BJ (cell line): ENCODE measurements at regions not wholly inside any gene's neighbourhood (a gene's known extent, or its start where the extent isn't known, plus 50 kb on each side); places are given as distances from the start of the nearest gene placed in this dataset.

ENCODE experiments used
- CTCF ChIA-PET: fragments of 350-600 bp; formaldehyde crosslinking; extraction: SDS; loops from one replicate; lab custom pipeline; 2021; ENCODE audit warnings: antibody characterized with exemption, inconsistent platforms; lab: Yijun Ruan, JAX
- POLR2A ChIA-PET: fragments of 300-600 bp; sonication (Branson Sonifier 250); formaldehyde crosslinking; extraction: SDS; loops from one replicate; lab custom pipeline; 2021; ENCODE audit warnings: antibody characterized with exemption; lab: Charles Lee
- DNase-seq: peaks from one replicate; pipeline ENCODE4 v3.0.0-alpha.2; 2011; ENCODE audit warnings: low read depth
- H3K27me3 ChIP-seq: 2 replicates; pipeline ENCODE4 v1.6.0; 2011; ENCODE audit warnings: low read length; ENCODE audit not compliant: control insufficient read depth, insufficient read depth
- H3K36me3 ChIP-seq: 2 replicates; pipeline ENCODE4 v1.5.1; 2011; ENCODE audit warnings: low read length; ENCODE audit not compliant: control insufficient read depth, insufficient read depth
- H3K4me3 ChIP-seq: 2 replicates; pipeline ENCODE4 v1.5.1; 2011; ENCODE audit warnings: low read depth, mild to moderate bottlenecking, control low read depth, low read length
- CTCF ChIP-seq: IDR thresholded peaks from 2 replicates; pipeline ENCODE4 v1.5.1; 2011; ENCODE audit warnings: low read depth, mild to moderate bottlenecking, control low read depth, inconsistent platforms, low read length, moderate library complexity; ENCODE audit not compliant: insufficient read depth

GRCh38 chr12:97951717-97952116, 489.1 kb downstream of the RMST start:
- H3K4me3 ChIP-seq = no peak overlapping the region
- TF ChIP-seq CTCF = no peak
- no peaks in the 10 kb centered on the region for H3K27me3 ChIP-seq
- ChIA-PET POLR2A (no interaction called here), CTCF (no interaction called here)
- no peak for DNase-seq
- H3K36me3 ChIP-seq = no peaks in the 10 kb centered on the region

GRCh38 chr12:97957109-97957508, 494.5 kb downstream of the RMST start:
- ChIA-PET POLR2A (no interaction called here), CTCF (no interaction called here)

GRCh38 chr12:97960225-97960624, 497.6 kb downstream of the RMST start:
- no peaks in the 10 kb centered on the region for H3K36me3 ChIP-seq
- H3K4me3 ChIP-seq = no peak overlapping the region
- CTCF ChIA-PET = interaction anchor here (0.6 kb wide), 1 partner anchor 16 kb away, joined by 3 read pairs; no protein-coding TSS in a partner anchor
- no peaks in the 10 kb centered on the region for H3K27me3 ChIP-seq
- POLR2A ChIA-PET = no interaction called here
- no peak for TF ChIP-seq CTCF
- DNase-seq = no peak

More at GRCh38 chr12:97957109-97957508, 494.5 kb downstream of the RMST start:
- no peak for TF ChIP-seq CTCF
- no peak for DNase-seq
- Histone ChIP-seq H3K36me3 (no peaks in the 10 kb centered on the region), H3K27me3 (no peaks in the 10 kb centered on the region), H3K4me3 (no peak overlapping the region)

- H3K27me3 ChIP-seq = no peaks in the 10 kb centered on the region
- TF ChIP-seq CTCF = peak; percentile 35; the same call in 1 of the 2 replicates
- no peak for DNase-seq
- H3K36me3 ChIP-seq = no peaks in the 10 kb centered on the region
- H3K4me3 ChIP-seq = no peak overlapping the region
- ChIA-PET CTCF (interaction anchor here (0.7 kb wide), 1 partner anchor 18 kb away, joined by 3 read pairs; no protein-coding TSS in a partner anchor), POLR2A (no interaction called here)
Measured at GRCh38 chr12:97960741-97961608, 498.4 kb downstream of the RMST start.

GRCh38 chr12:97967831-97968230, 505.2 kb downstream of the RMST start:
- CTCF ChIA-PET = no interaction called here
- no peak for DNase-seq

More at GRCh38 chr12:97967831-97968230, 505.2 kb downstream of the RMST start:
- no peaks in the 10 kb centered on the region for H3K36me3 ChIP-seq
- no peak overlapping the region for H3K4me3 ChIP-seq
- no peak for TF ChIP-seq CTCF
- POLR2A ChIA-PET = no interaction called here
- no peaks in the 10 kb centered on the region for H3K27me3 ChIP-seq
